Raji (cell line): ENCODE measurements at regions not wholly inside any gene's neighbourhood (a gene's known extent, or its start where the extent isn't known, plus 50 kb on each side); places are given as distances from the start of the nearest gene placed in this dataset.

Experiments
- POLR2A ChIP-seq: IDR thresholded peaks from 2 replicates; pipeline ENCODE4 v1.6.1; 2011; ENCODE audit warnings: low read depth, low read length, control low read depth; ENCODE audit not compliant: insufficient read depth

- TF ChIP-seq POLR2A, result no peak
Observed at GRCh38 chr7:101749891-101750290, 67.5 kb upstream of the CUX1 start.

- no peak for TF ChIP-seq POLR2A
Observed at GRCh38 chr7:101753316-101753715, 64.1 kb upstream of the CUX1 start.

- TF ChIP-seq POLR2A, result no peak
Observed at GRCh38 chr7:101754424-101755159, 62.8 kb upstream of the CUX1 start.

GRCh38 chr7:101757879-101758278, 59.5 kb upstream of the CUX1 start:
- TF ChIP-seq POLR2A, result no peak

- TF ChIP-seq POLR2A, result no peak
Observed at GRCh38 chr7:101764221-101764620, 53.2 kb upstream of the CUX1 start.

- no peak for TF ChIP-seq POLR2A
Observed at GRCh38 chr7:101767544-101767943, 49.9 kb upstream of the CUX1 start.
